Skeletal muscle satellite cell (primary cell): ENCODE measurements at regions not wholly inside any gene's neighbourhood (a gene's known extent, or its start where the extent isn't known, plus 50 kb on each side); places are given as distances from the start of the nearest gene placed in this dataset.

Source experiments
- H3K27me3 ChIP-seq: 2 replicates; pipeline ENCODE4 v1.7.0; 2013; ENCODE audit warnings: low read length; ENCODE audit not compliant: control insufficient read depth, insufficient read depth
- H3K36me3 ChIP-seq: 2 replicates; pipeline ENCODE4 v1.7.0; 2013; ENCODE audit warnings: mild to moderate bottlenecking, control low read depth, low read length; ENCODE audit not compliant: insufficient read depth
- H3K4me1 ChIP-seq: 2 replicates; pipeline ENCODE4 v1.7.0; 2013; ENCODE audit warnings: low read length; ENCODE audit not compliant: control insufficient read depth, insufficient read depth
- H3K4me2 ChIP-seq: 2 replicates; pipeline ENCODE4 v1.7.0; 2013; ENCODE audit warnings: mild to moderate bottlenecking, low read length
- H3K4me3 ChIP-seq: 2 replicates; pipeline ENCODE4 v1.7.0; 2013; ENCODE audit warnings: low read length
- H3K9ac ChIP-seq: 2 replicates; pipeline ENCODE4 v1.7.0; 2013; ENCODE audit warnings: mild to moderate bottlenecking, low read depth, low read length, moderate library complexity
- H3K9me3 ChIP-seq: replicated peaks from 2 replicates; pipeline ENCODE4 v1.7.0; 2013; ENCODE audit warnings: mild to moderate bottlenecking, control low read depth, low read length

DNA sequence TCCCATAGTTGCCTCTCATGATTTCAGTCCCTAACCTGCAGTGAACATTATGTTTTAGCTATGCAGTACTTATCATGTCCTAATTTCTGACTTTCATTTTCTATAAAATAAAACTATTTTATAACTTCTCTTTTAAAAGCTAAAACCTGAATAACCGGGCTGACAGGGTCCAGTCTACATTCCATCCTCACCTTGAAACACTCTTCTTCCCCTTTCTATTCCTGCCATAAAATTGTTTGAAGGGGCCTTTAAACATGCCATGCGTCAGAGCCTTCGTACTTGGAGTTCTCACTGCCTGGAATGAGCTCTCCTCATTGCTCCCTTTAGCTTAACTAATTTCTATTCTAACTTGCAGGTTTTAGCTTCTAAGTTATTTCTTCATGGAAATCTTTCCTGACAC, 143.0 kb upstream of the PRLR start:
- Histone ChIP-seq H3K4me2 (no peak overlapping the region), H3K4me3 (no peak overlapping the region), H3K9me3 (no peaks in the 10 kb centered on the region), H3K9ac (no peak overlapping the region), H3K27me3 (peaks cover 20% of the 10 kb centered on the region), H3K36me3 (no peaks in the 10 kb centered on the region), H3K4me1 (no peaks in the 10 kb centered on the region)

DNA sequence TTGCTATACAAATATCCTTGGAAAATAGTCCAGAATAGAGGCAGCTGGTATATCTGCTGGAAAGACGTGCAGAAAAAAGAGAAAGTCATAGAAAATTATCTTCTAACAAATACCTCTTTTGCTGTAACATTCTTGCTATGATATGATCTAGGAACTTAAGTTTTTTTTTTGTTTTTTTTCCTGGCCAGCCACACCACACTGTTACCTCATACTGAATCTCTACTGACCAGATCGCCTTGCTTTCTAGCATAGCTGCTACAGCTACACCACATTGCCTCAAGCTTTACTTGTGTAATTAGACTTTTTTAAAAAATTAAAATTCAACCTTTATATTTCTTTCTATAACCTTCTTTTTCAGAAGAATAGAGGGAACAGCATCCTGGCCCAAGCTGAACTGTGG, 142.2 kb upstream of the PRLR start:
- peaks cover 20% of the 10 kb centered on the region for H3K27me3 ChIP-seq
- no peaks in the 10 kb centered on the region for H3K36me3 ChIP-seq
- H3K9ac ChIP-seq = no peak overlapping the region
- no peak overlapping the region for H3K4me2 ChIP-seq
- H3K9me3 ChIP-seq = no peaks in the 10 kb centered on the region
- H3K4me1 ChIP-seq = no peaks in the 10 kb centered on the region
- H3K4me3 ChIP-seq = no peak overlapping the region

DNA sequence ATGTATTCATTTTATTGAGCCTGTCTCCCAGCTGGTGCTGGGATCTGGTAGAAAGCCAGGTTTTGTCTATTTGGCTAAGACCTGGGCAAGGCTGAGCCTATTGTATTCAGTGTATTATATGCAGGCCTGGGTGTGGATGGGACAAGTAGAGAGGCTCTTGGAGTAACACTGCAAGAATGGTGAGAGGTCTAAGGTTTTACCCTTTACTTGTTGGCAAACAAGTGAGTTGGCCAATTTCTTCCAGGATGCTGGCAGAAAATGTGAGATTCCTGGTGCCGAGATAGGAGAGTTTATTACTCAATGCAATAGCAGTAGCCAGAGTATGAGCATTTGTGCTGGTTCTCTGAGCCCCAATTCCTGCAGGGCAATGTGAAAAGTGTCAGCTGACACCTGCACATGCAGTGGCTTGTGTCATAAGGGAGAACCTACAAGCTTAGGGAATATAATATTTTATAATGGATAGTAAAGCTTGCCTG, 141.7 kb upstream of the PRLR start:
- no peaks in the 10 kb centered on the region for H3K36me3 ChIP-seq
- no peaks in the 10 kb centered on the region for H3K4me1 ChIP-seq
- H3K9ac ChIP-seq = no peak overlapping the region
- H3K4me3 ChIP-seq = no peak overlapping the region
- no peak overlapping the region for H3K4me2 ChIP-seq
- no peaks in the 10 kb centered on the region for H3K9me3 ChIP-seq
- peaks cover 20% of the 10 kb centered on the region for H3K27me3 ChIP-seq

DNA sequence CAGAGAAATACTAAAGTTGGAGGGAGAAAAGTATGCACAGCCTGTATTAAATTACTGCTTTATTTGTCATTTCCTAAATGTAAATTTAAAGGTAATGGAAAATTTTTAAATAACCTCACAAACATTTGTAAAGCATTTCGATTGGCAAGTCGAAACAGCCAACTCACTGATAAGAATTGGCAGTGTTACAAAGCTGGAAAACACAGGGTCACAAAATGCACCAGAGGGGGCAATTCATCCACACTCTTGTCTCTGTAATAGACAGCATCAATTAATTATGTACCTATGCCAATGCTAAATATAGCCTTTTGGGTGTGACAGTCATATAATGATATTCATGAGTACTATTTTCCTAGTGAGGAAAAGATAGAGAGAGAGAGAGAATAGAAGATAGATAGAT, 140.6 kb upstream of the PRLR start:
- H3K27me3 ChIP-seq = peaks cover 17% of the 10 kb centered on the region
- no peaks in the 10 kb centered on the region for H3K36me3 ChIP-seq
- H3K4me3 ChIP-seq = no peak overlapping the region
- no peaks in the 10 kb centered on the region for H3K9me3 ChIP-seq
- no peak overlapping the region for H3K4me2 ChIP-seq
- H3K9ac ChIP-seq = no peak overlapping the region
- no peaks in the 10 kb centered on the region for H3K4me1 ChIP-seq

DNA sequence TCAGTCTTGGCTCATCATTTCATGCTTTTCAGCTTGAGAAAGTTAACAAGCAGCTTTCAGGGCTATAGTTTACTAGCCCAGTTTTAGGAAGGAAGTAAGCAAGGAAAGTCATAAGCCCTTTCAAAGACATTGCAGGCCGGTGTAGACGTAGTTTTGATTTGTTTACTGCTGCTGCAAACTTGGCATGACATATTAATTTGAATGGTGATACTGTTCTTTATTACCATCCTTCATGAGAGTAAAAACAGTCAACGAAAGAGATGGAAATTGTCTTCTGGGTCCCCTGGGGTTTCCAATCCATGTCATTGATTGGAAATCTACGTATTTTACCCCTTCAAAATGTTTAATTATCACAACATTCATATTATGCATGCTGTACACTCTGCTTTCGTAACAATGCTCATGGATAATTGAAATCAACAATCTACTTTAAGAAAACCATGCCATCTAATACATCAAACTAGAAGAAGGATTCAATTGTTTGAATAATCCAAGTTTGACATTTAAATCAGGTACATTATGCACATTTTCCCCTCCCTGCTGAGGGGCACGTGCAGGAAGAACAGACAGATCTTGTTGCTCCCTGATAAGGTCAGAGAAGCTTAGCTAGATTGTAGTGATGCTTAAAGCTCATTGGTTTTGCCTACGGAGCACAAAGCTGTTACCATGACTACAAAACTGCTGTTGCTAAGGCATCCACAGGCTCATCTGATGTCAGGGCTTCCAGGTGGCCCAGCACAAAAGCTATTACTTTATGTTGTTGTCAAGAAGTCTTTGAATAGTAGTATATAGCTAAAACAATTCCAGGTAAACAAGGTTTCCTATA, 139.9 kb upstream of the PRLR start:
- Histone ChIP-seq H3K4me2 (no peak overlapping the region), H3K4me1 (no peaks in the 10 kb centered on the region), H3K36me3 (no peaks in the 10 kb centered on the region), H3K9me3 (no peaks in the 10 kb centered on the region), H3K4me3 (no peak overlapping the region), H3K9ac (no peak overlapping the region), H3K27me3 (peaks cover 14% of the 10 kb centered on the region)

DNA sequence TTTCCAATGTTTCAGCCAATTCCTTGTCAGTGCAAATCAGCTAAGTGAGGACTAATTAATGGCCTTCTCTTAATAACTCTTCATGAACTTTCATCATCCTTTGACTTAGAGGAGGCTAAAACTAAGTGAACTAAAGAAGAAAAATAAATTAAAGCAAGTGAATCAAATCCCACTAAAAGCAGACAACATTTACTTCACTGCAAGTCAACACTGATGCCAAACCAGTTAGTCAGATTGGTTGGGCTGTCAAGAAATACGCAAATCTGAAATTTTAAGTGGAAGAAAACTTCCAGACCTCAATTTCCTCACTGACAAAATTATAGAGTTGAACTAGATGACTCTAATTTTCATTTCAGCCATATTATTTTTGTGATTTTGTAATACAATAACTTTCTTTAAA, 137.2 kb upstream of the PRLR start:
- Histone ChIP-seq H3K27me3 (peaks cover 9% of the 10 kb centered on the region), H3K36me3 (no peaks in the 10 kb centered on the region), H3K4me2 (no peak overlapping the region), H3K9ac (no peak overlapping the region), H3K4me3 (no peak overlapping the region), H3K4me1 (no peaks in the 10 kb centered on the region), H3K9me3 (no peaks in the 10 kb centered on the region)

DNA sequence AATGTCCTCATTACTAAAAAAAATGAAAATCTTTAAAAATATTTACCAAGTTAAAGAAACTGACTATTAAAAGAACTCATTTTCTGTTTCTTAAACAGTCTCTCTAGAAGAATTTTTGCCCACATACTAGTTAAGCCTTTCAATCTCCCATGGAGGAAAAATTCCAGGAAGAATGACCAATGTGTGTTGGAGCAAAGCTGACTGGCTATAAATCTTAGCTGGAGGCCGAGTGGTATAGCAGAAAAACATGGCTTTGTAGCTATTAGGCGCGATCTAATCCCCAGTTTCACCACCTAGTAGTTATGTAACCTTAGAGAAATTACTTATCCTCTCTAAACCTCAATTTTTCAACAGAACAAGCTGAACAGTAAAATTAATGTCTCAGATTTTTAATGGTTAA, 135.5 kb upstream of the PRLR start:
- H3K27me3 ChIP-seq = peaks cover 10% of the 10 kb centered on the region
- H3K9ac ChIP-seq = no peak overlapping the region
- no peaks in the 10 kb centered on the region for H3K36me3 ChIP-seq
- H3K4me1 ChIP-seq = no peaks in the 10 kb centered on the region
- H3K4me2 ChIP-seq = no peak overlapping the region
- no peak overlapping the region for H3K4me3 ChIP-seq
- H3K9me3 ChIP-seq = no peaks in the 10 kb centered on the region

DNA sequence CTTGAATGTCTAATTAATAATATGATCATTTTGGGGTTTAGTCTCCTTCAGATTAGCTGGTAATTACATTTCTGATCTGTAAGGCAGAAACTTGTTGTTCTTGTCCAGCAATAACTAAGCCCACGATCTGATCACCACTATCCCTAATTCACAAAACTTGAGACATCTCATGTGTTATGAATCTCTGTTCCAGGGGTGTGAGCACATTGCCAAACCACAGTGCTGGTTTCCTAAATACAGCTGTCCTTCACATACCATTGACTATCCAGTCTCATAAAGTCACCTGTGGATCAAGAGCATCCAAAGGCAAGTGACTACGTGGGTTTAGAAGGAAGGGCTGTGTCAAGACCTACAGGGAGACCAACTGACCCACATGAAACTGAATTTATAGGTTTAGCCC, 134.1 kb upstream of the PRLR start:
- H3K4me1 ChIP-seq = no peaks in the 10 kb centered on the region
- no peak overlapping the region for H3K4me2 ChIP-seq
- H3K9ac ChIP-seq = no peak overlapping the region
- no peak overlapping the region for H3K4me3 ChIP-seq
- H3K9me3 ChIP-seq = no peaks in the 10 kb centered on the region
- H3K36me3 ChIP-seq = no peaks in the 10 kb centered on the region
- H3K27me3 ChIP-seq = peaks cover 10% of the 10 kb centered on the region

DNA sequence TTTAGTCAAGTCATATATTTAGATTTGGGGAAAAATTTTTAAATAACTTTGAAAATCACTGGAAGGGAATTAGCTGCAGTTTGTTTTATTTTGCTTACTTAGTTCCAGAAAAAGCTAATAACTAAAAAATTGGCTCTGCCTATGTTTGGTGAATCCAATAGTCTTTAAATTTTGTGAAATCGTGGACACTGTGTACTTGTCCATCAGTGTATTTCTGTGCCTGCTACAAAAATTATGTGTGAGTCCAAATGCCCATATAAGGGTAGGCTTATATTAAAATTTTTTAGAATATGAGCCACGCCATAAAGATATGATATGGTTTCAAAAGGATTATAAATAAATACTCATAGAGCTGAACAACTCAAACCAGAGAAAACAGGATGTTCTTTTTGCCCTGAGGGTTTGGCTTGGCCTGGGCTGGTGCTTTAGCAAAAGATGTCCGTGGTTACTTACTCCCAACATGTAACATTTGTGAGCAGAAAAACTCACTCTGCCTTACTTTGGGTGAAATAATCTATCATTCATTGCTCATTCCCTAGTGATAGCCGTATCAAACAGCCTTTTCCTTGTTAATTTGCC, 133.2 kb upstream of the PRLR start:
- no peaks in the 10 kb centered on the region for H3K36me3 ChIP-seq
- H3K9ac ChIP-seq = no peak overlapping the region

DNA sequence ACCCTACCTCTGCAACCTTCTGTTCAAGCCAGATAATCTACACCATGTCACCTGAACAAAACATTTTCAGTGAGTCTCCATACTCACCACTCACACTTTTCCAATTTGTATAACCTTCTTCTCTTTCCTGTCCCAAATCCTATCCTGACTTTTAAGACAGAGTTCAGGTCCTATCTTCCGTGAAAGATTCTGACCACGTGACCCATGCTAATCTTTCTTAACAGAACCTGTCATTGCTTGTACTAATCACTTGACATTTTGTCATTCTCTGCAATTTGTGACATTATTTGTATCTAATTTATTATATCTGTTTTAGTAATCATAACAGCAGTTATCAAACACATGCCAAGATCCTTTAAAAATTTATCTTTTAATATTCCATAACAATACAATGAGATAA, 132.5 kb upstream of the PRLR start:
- H3K4me2 ChIP-seq = no peak overlapping the region
- H3K9me3 ChIP-seq = no peaks in the 10 kb centered on the region
- H3K4me3 ChIP-seq = no peak overlapping the region

More for the DNA sequence above, 133.2 kb upstream of the PRLR start:
- Histone ChIP-seq H3K4me1 (no peaks in the 10 kb centered on the region), H3K9me3 (no peaks in the 10 kb centered on the region), H3K4me3 (no peak overlapping the region), H3K4me2 (no peak overlapping the region), H3K27me3 (peaks cover 10% of the 10 kb centered on the region)

DNA sequence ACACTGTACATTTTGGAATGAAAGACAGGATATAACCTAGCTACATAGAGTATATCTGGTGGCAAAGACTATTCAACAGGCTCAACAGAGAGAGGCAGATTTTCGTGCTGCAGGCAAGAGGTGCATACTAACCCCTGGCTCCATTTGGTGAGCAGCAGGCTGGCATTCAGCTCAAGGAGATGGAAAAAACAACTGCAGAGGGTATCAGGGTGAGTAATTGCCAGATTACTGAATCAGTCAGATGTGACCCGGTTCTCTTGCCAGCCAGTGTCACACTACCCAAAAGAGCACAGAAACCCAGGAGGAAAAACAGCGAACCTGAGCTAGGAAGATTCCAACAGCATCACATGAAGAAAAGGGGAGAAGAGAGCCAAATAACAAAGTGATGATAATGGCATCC, 130.4 kb upstream of the PRLR start:
- H3K9me3 ChIP-seq = no peaks in the 10 kb centered on the region
- no peak overlapping the region for H3K4me3 ChIP-seq
- no peak overlapping the region for H3K4me2 ChIP-seq
- no peak overlapping the region for H3K9ac ChIP-seq
- H3K27me3 ChIP-seq = peaks cover 10% of the 10 kb centered on the region
- H3K36me3 ChIP-seq = no peaks in the 10 kb centered on the region
- no peaks in the 10 kb centered on the region for H3K4me1 ChIP-seq

More for the DNA sequence above, 132.5 kb upstream of the PRLR start:
- Histone ChIP-seq H3K9ac (no peak overlapping the region), H3K4me1 (no peaks in the 10 kb centered on the region), H3K27me3 (peaks cover 10% of the 10 kb centered on the region), H3K36me3 (no peaks in the 10 kb centered on the region)

DNA sequence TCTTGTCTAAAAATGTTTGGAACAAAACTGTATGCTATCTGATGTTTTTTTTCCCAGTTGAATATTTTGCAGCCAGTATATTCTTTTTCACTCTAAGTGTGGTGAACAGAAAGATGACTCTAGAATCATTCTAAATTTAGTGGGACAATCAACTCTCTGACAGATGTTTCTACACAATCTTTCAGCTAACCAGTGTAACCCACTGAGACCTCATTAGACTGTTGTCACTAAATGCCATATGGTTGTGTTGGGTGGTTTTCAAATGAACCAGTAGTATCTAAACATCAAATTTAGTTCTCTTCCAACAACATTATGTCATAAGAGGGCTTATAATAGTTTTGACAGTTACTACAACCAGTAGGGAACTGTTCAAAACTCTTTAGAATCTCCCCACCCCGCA, 129.6 kb upstream of the PRLR start:
- peaks cover 10% of the 10 kb centered on the region for H3K27me3 ChIP-seq
- H3K9me3 ChIP-seq = no peaks in the 10 kb centered on the region
- no peaks in the 10 kb centered on the region for H3K36me3 ChIP-seq
- H3K4me1 ChIP-seq = no peaks in the 10 kb centered on the region
- no peak overlapping the region for H3K4me3 ChIP-seq
- H3K4me2 ChIP-seq = no peak overlapping the region
- no peak overlapping the region for H3K9ac ChIP-seq
